ENCODE measurements at regions not wholly inside any gene's neighbourhood (a gene's known extent, or its start where the extent isn't known, plus 50 kb on each side); places are given as distances from the start of the nearest gene placed in this dataset.

- no peak for DNase-seq
These were observed 167.4 kb downstream of the PTPN20 start for GRCh38 chr10:47078393-47079203.

- DNase-seq: no peak
These were observed 168.0 kb downstream of the PTPN20 start for GRCh38 chr10:47079204-47079580.

- no peak for DNase-seq
These were observed 170.0 kb downstream of the PTPN20 start for GRCh38 chr10:47081264-47081663.

- DNase-seq: no peak
These were observed 171.0 kb downstream of the PTPN20 start for GRCh38 chr10:47082055-47082784.

GRCh38 chr10:47087667-47088066, 176.4 kb downstream of the PTPN20 start:
- no peak for DNase-seq

- DNase-seq: no peak
These were observed 177.6 kb downstream of the PTPN20 start for GRCh38 chr10:47088656-47089354.

- DNase-seq: no peak
These were observed 178.8 kb downstream of the PTPN20 start for GRCh38 chr10:47090042-47090441.

- DNase-seq: no peak
These were observed 179.7 kb downstream of the PTPN20 start for GRCh38 chr10:47090903-47091302.

GRCh38 chr10:47091421-47091820, 180.2 kb downstream of the PTPN20 start:
- no peak for DNase-seq

GRCh38 chr10:47092376-47092775, 181.1 kb downstream of the PTPN20 start:
- no peak for DNase-seq

GRCh38 chr10:47092831-47093230, 181.6 kb downstream of the PTPN20 start:
- no peak for DNase-seq

- DNase-seq: no peak
These were observed 182.9 kb downstream of the PTPN20 start for GRCh38 chr10:47094126-47094525.

- no peak for DNase-seq
These were observed 183.4 kb downstream of the PTPN20 start for GRCh38 chr10:47094636-47095035.

- DNase-seq: no peak
These were observed 184.0 kb downstream of the PTPN20 start for GRCh38 chr10:47095211-47095610.

GRCh38 chr10:47095848-47096612, 184.8 kb downstream of the PTPN20 start:
- DNase-seq: no peak

GRCh38 chr10:47098238-47098637, 187.0 kb downstream of the PTPN20 start:
- no peak for DNase-seq

GRCh38 chr10:47098964-47099363, 187.7 kb downstream of the PTPN20 start:
- DNase-seq: no peak

GRCh38 chr10:47099474-47099873, 188.2 kb downstream of the PTPN20 start:
- DNase-seq: no peak

GRCh38 chr10:47101196-47101595, 190.0 kb downstream of the PTPN20 start:
- no peak for DNase-seq

- DNase-seq: no peak
These were observed 190.6 kb downstream of the PTPN20 start for GRCh38 chr10:47101807-47102206.

- no peak for DNase-seq
These were observed 192.9 kb downstream of the PTPN20 start for GRCh38 chr10:47104151-47104605.

GRCh38 chr10:47104786-47105385, 193.7 kb downstream of the PTPN20 start:
- no peak for DNase-seq

Measured in stimulated activated CD4-positive, alpha-beta T cell treated with anti-CD3 and anti-CD28 coated beads, Interleukin-12 subunit alpha, Interleukin-12 subunit beta, amount 100 ng/mL, for 4 hours (primary cell).